Fibroblast of villous mesenchyme (primary cell): ENCODE measurements at regions not wholly inside any gene's neighbourhood (a gene's known extent, or its start where the extent isn't known, plus 50 kb on each side); places are given as distances from the start of the nearest gene placed in this dataset.

Source experiments
- DNase-seq: peaks from one replicate; pipeline ENCODE4 v3.0.0-alpha.2; 2010; ENCODE audit warnings: low read depth
- H3K4me3 ChIP-seq: 2 replicates; pipeline ENCODE4 v1.5.1; 2011; ENCODE audit warnings: low read depth, mild to moderate bottlenecking, low read length
- CTCF ChIP-seq: IDR thresholded peaks from 2 replicates; pipeline ENCODE4 v1.5.1; 2012; ENCODE audit warnings: low read depth, mild to moderate bottlenecking, low read length; ENCODE audit not compliant: insufficient read depth

- DNase-seq, result no peak
- TF ChIP-seq CTCF, result no peak
- H3K4me3 ChIP-seq, result no peak overlapping the region
Observed at GRCh38 chr13:42396901-42397655, 125.1 kb downstream of the AKAP11 start.

DNA sequence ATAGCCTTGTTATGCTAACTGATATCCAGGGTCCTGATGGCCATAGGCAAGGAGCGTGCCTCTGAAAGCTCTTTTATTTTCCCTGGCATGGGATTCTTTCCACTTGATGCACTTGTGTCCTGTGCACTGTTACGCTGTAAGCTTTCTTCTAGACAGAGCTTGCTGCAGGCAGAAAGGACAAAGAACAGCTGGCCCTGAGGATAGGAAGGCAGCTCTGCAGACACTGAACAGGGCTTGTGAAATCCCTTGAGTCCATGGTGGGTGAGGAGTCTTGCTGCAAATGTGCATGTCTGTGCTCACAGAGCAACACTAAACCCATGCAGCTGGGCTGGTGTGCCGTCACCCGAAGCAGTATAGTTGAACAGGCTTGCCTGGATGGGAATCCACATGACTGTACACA, 126.6 kb downstream of the AKAP11 start:
- peak; percentile 55 for DNase-seq
- no peak for TF ChIP-seq CTCF
- no peak overlapping the region for H3K4me3 ChIP-seq

- TF ChIP-seq CTCF, result no peak
- no peak overlapping the region for H3K4me3 ChIP-seq
- no peak for DNase-seq
Observed at GRCh38 chr13:42400188-42400833, 128.4 kb downstream of the AKAP11 start.

DNA sequence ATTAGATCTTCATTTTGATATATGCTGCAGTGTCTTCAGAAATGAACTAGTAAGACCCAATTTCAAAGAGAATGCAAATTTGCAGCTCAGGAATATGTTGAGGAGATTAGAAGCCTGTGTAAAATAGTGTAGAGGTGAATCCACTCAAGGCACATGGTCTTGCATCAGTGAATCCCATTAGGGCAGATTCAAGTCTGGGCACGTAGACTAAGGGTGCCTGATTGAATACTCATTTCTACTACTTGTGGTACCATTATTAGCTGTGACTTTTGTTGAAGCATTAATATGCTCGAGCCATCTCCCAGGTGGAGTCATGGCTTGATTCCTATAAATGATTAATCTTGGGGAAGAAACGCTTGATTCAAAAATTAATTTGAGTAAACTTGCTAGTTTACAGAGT, 129.4 kb downstream of the AKAP11 start:
- DNase-seq, result no peak

DNA sequence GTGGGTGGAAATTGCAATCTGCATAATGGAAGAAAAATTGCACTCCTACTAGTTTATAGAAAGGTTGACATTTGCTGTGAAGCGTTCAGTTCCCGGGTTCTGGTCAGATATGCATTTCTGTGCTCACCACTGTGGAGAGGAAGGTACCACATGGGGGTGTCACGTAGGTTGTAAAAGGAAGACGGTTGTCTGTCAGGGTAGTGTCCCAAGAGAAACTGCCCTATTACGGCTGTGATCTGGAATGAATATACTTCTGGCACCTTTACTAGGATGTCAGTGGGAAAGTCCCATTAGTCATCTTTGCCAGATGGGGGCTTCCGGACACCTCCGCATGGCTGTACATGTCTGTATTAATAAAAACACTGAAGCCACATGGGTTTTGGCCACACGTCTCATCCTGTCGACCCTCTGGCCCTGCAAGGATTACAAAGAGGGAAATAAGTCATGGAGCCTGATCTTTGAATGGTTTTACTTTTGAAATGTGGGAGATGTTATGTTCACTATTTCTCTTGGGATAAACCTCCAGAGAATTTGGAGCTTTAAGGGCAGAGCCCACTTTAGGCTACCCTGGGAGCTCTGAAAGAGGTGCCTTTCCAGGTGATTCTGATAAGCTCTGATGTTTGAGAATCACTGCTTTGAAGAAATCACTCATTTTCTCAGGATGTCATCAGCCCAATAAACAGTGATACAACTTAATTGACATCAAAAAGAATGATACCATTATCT, 133.9 kb downstream of the AKAP11 start:
- no peak overlapping the region for H3K4me3 ChIP-seq
- no peak for TF ChIP-seq CTCF
- DNase-seq, result peak; percentile 23

More for the DNA sequence above, 129.4 kb downstream of the AKAP11 start:
- TF ChIP-seq CTCF, result no peak
- no peak overlapping the region for H3K4me3 ChIP-seq

- no peak for DNase-seq
- TF ChIP-seq CTCF, result no peak
- H3K4me3 ChIP-seq, result no peak overlapping the region
Observed at GRCh38 chr13:42409075-42409474, 137.1 kb downstream of the AKAP11 start.
